ENCODE measurements at regions not wholly inside any gene's neighbourhood (a gene's known extent, or its start where the extent isn't known, plus 50 kb on each side); places are given as distances from the start of the nearest gene placed in this dataset.
"Not testable (repeated sequence)": the region's sequence is repeated elsewhere in the genome, so short reads cannot be mapped to it uniquely, and the experiment has no call there.

DNA sequence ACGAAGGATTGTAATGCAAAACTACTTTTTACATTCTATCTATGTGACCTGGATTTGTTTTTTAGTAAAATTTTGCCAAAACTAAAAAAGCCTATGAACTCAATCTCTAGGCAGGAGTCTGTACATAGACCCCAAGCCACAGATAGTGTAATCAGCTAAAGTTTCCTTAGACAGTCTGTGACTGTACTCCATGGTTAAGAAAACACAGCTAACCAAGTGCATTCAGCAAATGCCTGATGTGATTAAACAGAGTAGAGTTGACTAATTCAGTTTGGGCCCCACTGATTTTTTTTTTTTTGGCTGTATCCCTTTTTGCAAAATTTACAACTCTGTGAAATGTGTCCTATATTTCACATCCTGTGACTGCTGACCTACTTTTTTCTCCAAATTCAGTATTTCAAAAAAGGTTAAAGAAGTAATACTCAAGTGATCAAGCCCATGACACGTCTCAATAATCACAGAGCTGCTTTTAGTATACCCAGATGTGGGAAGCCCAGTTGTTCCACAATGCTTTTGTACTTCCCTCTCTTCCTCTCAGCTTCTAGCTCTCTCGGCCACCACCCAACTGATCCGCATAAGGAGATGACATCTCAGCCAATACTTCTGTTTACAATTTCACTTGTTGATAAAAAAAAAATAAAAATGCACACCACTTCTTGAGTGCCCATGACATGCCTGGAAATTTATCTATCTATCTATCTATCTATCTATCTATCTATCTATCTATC lies 108.8 kb upstream of the TBX18 start:
- no peak for DNase-seq (ENCODE audit: low spot score)

DNA sequence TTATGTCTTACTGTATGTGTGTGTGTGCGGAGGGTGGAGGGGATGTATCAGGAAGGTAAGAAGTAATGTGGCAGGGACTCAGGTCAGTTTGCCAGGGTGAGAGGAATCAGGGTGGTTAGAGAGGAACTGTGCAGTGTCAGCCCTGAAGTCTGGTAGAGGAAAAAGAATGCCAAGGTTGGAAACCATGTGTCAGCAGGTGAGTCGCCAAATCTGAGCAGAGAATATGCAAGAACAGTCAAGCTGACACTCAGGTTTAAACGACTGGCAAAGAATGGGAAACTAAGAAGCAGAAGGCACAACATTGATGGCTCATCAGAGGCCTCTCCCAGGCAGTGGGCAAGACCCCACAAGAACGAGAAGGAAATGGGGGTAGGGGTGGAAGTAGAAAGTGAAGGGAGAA lies 107.5 kb upstream of the TBX18 start:
- no peak for DNase-seq (ENCODE audit: low spot score)

DNA sequence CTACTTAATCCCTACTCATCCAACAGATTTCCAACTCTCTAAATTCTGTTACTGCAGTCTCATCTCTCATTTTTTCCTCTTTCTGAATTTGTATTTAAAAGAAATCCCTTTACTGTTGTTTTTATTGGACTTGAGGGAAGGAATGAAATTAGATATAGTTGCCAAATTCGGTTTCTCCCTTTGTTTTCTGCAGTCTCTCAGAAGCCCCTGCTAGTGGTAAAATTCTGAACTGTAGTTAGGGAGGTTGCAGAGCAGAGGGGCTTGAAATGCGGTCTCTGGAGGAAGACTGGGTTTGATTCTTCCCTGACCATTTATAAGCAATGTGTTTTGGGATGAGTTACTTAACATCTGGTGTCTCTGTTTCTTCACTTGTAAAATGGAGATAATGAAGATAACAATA lies 106.3 kb upstream of the TBX18 start:
- DNase-seq (ENCODE audit: low spot score), result no peak

DNA sequence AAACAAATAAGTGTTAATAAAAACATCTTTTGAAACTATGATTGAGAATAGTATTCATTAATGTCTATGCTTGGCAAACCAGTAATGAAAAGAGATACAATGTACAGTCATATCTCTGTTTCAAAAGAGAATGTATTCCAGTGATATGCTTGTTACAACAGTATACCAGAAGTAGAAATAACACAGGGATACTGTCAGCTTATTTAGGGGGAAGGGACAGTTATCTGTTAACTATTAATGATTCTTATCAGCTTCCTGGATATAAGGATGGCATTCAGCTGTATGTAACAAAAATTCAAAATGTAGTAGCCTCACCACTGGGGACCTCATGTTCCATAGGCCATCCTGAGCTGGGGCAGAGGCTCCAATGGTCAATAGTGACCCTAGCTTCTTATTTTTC lies 103.8 kb upstream of the TBX18 start:
- DNase-seq (ENCODE audit: low spot score), result no peak

DNA sequence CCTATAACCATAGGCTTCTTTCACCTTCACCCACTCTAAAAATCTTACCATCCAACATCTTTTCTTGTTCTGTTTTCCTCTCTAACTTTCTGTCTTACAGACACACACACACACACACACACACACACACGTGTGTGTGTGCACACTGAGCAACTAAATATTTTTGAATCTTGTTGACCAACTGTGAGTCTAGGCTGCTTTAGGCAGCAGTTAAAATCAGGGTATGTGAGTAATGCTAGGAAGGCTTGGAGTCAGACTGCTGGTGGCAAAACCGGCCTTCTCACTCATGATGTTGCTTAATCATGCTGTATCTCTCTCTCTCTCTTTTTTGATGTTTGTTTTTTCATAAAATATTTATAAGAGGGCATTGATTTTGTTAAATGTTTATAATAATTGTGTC lies 103.1 kb upstream of the TBX18 start:
- DNase-seq (ENCODE audit: low spot score), result no peak

DNA sequence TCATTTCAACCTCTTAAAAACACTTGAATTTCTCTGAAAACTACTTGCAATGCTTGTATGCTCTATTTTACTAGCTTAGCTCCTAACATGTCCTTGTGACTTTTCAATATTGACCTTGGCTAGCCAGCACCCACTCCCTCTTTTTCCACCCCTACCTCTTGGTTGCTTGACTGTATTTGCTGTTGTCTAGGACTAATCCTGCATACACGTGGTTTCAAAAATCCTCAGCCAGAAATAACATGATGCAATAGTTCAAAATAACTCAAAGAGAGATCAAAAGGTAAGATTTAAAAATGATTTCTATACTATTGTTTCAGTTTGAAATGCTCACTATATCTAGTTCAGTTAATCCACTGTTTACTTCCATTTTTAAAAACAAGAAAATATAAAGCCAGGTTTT lies 102.3 kb upstream of the TBX18 start:
- DNase-seq (ENCODE audit: low spot score), result no peak

DNA sequence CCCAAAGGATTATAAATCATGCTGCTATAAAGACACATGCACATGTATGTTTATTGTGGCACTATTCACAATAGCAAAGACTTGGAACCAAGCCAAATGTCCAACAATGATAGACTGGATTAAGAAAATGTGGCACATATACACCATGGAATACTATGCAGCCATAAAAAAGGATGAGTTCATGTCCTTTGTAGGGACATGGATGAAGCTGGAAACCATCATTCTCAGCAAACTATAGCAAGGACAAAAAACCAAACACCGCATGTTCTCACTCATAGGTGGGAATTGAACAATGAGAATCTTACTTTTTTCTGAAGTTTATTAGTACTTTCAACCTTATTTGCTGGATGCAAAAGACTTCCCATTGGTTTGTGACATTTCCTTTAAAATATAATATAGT lies 101.0 kb upstream of the TBX18 start:
- DNase-seq (ENCODE audit: low spot score), result not testable (repeated sequence)

DNA sequence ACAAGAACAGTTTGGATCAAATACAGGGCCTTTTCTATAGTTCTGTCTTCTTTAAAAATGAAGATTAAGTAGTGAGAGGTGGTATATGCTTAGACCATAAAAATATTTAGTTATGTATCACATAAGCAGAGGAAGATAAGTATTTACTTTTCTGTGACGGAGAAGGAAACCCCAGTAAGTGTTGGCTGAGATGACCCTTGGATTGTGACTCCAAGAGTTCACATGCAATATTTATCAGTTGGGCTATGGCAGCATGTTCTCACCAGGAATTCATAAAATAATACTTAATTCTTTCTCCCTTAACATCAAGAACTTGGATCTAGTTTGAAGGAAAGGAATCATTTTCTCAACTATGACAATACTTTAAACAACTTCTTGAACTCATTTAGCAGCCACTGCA lies 98.4 kb upstream of the TBX18 start:
- DNase-seq (ENCODE audit: low spot score), result no peak

DNA sequence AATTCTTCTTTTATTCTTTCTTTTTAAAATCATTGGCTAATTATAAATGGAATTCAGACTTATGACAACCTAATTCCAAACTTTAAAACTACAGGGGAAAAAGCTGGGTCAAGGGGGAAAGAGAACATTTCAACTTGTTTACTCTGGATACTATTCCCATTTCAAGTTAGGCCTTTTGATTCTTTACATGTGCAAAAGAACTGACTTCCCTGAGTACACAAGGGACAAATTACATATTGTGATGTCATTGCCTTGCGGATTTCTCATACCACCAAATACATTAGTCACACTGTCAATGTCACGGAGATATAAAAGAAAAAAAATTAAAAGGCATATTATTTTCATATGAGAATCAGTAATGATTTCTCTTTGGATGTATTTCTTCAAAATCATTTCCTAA lies 96.5 kb upstream of the TBX18 start:
- no peak for DNase-seq (ENCODE audit: low spot score)

DNA sequence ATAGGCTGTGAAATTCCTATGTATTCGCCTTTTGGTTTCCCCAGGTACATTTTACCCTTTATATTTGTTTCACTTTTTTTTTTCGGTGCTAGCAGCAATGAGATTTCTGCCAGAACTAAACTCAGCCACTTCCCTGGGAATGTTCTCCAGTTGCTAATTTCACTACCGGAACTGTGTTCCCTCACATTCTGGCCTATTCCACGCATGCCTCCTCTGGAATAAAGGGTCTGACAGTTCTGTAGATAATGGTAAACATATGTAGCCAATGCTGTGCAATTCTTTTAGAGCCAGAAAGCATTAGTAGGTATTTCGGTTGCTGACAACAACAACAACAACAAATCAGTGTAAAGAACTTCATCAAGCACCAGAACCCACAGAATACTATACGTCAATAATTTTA lies 96.1 kb upstream of the TBX18 start:
- DNase-seq (ENCODE audit: low spot score), result no peak

DNA sequence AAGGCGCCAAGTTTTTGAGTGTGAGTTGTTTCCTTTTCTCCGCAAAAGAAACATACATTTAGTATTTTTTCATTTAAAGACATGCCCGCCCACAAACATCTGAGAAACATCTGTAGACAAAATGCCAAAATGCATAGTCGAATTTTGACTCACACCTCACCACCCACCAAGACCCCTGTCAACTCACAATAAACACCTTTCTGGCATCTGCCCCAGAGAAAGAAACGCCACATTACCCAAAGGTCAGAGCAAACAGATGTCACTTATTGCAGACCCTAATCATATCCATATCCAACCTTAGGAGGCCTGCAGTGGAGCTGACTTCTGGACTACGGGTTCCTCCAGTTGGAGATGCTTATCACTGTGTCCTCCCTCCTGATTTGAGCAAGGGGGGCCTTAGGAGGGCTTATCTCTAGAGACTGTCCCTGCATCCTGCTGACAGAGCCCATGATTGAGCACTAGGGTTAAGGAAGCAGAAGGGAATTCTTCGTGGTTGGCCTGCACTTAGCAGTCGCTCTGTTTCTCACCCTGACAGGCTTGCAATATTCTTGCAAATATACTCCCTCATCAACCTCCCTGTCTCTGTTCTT lies 90.5 kb upstream of the TBX18 start:
- DNase-seq (ENCODE audit: low spot score), result no peak

DNA sequence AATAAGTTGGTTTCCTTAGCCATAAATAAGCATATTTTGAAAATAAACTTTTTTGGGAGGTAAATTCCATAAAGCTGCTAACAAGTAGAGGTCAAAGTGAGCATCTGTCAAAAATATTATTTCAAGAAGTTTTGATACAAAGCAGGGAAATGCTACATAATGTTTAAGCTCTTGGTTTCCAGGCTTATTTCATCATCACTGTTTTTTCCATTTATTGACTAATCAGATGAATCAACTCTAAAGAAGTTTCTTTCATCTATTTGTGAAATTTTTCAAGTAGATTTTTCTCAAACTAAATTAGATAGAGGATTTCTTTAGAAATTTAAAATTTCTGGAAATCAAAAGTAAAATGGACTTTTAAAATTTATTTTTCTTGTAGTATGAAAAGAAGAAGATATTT lies 89.5 kb upstream of the TBX18 start:
- DNase-seq (ENCODE audit: low spot score), result no peak

DNA sequence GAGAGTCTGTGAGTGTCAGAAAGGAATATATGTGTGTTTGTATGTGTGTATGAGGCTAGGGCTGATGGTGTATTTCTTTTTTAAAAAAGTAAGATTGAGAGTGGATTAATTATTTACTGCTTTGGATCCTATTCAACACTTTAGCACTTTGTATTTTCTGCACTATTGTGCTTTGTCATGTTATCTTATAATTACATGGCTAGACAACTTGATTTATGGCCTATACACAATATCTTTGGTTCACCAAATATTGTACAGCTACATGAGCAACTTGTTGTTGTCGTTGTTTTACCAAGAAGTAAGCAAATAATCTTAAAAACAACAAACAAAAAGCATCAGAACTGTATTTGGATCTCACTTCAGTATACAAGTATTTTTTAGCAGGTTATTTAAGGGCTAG lies 84.6 kb upstream of the TBX18 start:
- no peak for DNase-seq (ENCODE audit: low spot score)

DNA sequence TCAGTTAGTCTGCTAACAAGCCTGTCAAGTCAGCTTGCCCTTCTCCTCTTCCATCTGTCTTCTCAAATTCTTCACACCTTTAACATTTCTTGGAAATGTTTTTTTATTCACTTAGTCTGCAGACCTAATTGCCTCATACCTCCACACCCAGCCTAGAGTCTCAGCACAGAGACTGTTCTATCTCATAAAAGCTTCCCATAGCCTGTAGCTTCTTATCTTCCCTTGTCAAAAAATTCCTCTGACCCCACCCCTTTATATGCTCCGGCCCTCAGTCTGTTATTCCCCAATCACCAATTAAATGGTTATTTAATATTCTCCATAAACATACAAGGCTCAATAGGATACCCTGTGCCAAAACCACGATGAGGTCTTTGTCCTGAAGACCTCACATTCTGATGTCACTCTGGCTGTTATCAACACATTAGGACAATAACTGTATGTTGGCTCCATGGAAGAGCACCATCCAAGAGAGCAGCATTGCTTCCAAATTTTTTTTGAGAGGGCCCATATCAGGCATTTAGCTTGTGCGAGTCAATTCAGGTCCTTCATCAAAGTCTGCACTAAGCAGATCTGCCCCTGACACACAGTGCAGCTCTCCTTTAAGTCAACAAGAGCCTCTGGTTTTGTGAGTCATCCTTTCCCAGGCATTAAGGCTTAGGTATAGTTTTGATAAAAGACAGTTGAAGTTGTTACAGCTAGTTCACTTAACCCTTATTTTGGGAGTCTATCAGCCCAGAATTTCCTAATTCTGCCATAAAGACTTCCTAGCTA lies 83.2 kb upstream of the TBX18 start:
- no peak for DNase-seq (ENCODE audit: low spot score)

DNA sequence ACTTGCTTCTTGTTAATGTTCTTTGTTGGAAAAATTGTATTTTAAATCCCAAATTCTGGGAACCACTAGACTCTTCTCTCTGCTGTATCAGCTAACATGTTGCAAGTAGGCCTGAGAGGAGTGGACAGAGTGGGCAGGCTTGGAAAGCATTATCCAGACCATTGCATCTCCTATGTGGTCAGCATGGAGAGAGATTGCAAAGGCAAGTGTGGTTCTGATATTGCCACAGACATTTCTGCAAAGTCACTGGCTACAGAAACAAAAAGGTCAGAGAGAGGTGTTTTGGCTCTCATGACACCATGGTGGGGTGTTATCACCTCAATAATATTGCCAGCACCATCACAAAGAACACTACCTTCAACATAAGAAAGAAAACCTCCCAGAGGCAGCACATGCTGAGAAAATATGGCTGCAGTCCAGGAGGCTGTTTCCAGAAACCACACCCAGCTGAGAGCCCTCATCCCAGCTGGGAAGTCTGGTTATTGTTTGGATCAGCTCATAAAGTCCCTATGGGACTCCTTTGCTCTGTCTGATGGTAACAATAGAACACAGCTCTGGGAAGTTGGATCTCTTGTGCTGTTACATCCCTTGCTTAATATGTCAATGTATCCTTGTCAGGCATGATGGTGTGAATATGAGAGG lies 78.2 kb upstream of the TBX18 start:
- no peak for DNase-seq (ENCODE audit: low spot score)

DNA sequence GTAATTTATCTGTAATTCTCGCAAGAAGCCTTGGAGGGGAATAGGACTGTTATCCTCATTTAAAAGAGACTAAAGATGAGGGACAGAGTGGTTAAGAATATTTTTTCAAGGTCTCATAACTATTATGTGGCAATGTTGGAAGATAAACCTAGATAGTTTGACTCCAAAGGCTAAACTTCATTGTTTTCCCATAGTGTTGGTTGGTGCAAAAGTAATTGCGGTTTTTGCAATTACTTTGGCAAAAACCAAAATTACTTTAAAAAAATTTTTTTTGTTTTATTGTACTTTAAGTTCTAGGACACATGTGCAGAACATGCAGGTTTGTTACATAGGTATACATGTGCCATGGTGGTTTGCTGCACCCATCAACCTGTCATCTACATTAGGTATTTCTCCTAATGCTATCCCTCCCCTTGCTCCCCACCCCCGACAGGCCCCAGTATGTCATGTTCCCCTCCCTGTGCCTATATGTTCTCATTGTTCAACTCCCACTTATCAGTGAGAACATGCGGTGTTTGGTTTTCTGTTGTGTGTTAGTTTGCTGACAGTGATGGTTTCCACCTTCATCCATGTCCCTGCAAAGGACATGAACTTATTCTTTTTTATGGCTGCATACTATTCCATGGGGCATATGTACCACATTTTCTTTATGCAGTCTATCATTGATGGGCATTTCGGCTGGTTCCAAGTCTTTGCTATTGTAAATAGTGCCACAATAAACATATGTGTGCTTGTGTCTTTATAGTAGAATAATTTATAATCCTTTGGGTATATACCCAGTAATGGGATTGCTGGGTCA lies 72.9 kb upstream of the TBX18 start:
- not testable (repeated sequence) for DNase-seq (ENCODE audit: low spot score)

DNA sequence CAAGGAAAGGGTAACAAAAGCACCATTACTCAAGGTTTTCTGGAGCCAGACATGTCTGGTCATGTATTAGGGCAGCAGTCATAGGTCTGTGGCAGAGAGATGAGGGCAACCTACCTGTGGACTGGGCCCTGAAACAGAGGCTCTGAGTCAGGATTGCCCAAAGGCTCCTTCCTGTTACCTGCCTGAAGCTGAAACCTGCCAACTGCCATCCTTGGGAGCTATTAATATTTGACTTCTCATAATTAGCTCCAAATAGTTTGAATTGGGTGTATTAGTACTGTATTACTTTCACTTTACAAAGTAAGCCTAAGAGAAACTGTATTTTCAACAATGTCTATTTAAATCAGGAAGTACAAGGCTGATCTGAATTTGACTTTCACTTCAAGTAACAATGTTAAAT lies 72.0 kb upstream of the TBX18 start:
- no peak for DNase-seq (ENCODE audit: low spot score)

DNA sequence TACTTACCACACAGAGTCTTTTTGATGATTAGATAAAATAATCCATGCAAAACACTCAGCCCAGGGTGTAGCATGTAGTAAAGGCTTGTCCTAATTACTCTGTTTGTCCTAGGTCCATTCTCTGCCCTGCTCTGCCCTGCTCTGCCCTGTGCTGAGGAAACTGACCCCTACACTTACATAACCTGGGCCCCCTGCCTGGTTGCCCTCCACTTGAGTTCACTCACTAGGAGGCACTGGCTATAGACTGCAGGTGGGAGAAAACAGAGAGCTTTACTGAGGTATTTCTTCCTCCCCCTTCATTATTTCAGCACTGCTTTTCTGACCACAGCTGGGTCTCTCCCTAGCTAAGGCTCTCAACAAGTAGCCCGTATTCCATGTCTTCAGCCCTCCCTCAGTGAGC lies 70.9 kb upstream of the TBX18 start:
- no peak for DNase-seq (ENCODE audit: low spot score)

DNA sequence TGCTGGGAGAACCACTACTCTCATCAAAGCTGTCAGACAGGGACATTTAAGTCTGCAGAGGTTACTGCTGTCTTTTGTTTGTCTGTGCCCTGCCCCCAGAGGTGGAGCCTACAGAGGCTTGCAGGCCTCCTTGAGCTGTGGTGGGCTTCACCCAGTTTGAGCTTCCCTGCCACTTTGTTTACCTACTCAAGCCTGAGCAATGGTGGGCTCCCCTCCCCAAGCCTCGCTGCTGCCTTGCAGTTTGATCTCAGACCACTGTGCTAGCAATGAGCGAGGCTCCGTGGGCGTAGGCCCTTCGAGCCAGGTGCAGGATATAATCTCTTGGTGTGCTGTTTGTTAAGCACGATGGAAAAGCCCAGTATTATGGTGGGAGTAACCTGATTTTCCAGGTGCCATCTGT lies 67.5 kb upstream of the TBX18 start:
- DNase-seq (ENCODE audit: low spot score), result not testable (repeated sequence)

DNA sequence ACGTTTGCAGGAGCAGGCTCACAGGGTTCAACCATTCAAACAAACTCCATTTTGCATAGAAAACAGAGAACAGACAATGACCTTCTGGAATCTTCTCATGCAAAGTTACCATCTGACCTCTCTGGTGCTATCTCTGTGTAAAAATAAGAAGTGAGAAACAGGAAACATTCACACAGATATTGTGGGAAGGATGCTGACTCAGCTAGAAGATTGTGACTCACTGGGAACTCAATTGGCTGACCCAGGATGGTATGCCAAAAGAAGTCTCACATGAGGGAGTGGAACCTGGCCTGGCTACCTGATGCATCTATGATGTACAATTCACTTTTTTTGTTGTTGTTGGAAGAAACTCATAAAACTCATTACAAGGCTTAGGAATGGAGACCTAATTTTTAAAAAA lies 61.1 kb upstream of the TBX18 start:
- DNase-seq (ENCODE audit: low spot score), result no peak

DNA sequence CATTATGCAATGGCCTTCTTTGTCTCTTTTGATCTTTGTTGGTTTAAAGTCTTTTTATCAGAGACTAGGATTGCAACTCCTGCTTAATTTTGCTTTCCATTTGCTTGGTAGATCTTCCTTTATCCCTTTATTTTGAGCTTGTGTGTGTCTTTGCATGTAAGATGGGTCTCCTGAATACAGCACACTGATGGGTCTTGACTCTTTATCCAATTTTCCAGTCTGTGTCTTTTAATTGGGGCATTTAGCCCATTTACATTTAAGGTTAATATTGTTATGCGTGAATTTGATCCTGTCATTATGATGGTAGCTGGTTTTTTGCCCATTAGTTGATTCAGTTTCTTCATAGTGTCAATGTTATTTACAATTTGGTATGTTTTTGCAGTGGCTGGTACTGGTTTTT lies 56.9 kb upstream of the TBX18 start:
- DNase-seq (ENCODE audit: low spot score), result not testable (repeated sequence)

DNA sequence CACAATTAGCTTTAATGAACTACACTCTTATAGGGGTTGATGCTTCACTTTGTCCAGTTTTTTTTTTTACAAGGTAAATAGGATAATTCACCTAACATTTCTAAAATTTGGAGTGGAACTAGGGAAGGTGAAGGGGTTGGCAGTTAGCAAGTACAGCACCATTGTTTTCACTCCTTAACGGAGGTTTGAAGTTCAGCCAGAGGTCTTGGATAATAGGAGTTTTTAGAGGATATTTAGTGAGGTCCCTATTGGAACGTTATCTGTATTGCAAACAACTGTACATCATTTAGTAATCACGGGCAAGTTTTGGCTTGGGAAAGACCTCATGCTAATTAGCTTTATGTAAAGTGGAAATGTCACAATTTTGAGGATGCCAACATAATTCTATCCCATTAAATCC lies 52.3 kb upstream of the TBX18 start:
- no peak for DNase-seq (ENCODE audit: low spot score)
